Endothelial cell of umbilical vein (primary cell): ENCODE measurements at regions not wholly inside any gene's neighbourhood (a gene's known extent, or its start where the extent isn't known, plus 50 kb on each side); places are given as distances from the start of the nearest gene placed in this dataset.

Experiments used
- BruUV-seq: library from RNA; stranded (reverse); fragments of 400-500 nt; replicated peaks from 2 replicates; lab custom pipeline; 2021; lab: Mats Ljungman, UMichigan
- CTCF ChIA-PET: fragments of 300-600, 350-600 bp; sonication (Branson Sonifier 250); formaldehyde crosslinking; loops from one replicate; lab custom pipeline; 2021; ENCODE audit warnings: antibody characterized with exemption, inconsistent platforms; lab: Charles Lee
- POLR2A ChIA-PET: fragments of 300-600, 350-600 bp; sonication (Branson Sonifier 250); formaldehyde crosslinking; loops from one replicate; lab custom pipeline; 2021; ENCODE audit warnings: antibody characterized with exemption, inconsistent platforms; lab: Charles Lee
- DNase-seq: peaks from one replicate; pipeline ENCODE4 v3.0.0-alpha.2; 2011; ENCODE audit warnings: low read depth, low spot score
- FAIRE-seq: peaks from 2 replicates; lab custom pipeline; 2011; peaks lifted over from hg19 to GRCh38; lab: Jason Lieb, UNC
- H2AFZ ChIP-seq: 2 replicates; pipeline ENCODE4 v1.6.0; 2012; ENCODE audit warnings: low read depth, low read length, control low read depth, inconsistent platforms
- H3K27ac ChIP-seq: 2 replicates; pipeline ENCODE4 v1.5.1; 2011; ENCODE audit warnings: low read depth, mild to moderate bottlenecking, control low read depth, low read length, moderate library complexity; ENCODE audit not compliant: insufficient read depth
- H3K27me3 ChIP-seq, 2 experiments: 2 replicates each; pipeline versions ENCODE4 v1.6.0 to v1.6.1; 2011; ENCODE audit warnings: low read length in 2 of 2, mixed read lengths in 1 of 2; ENCODE audit not compliant: control insufficient read depth in 2 of 2, insufficient read depth in 2 of 2
- H3K36me3 ChIP-seq, 2 experiments: 2 replicates in 1 of 2; 3 replicates in 1 of 2; pipeline ENCODE4 v1.5.1; 2011; ENCODE audit warnings: low read length in 2 of 2, mild to moderate bottlenecking in 1 of 2, moderate library complexity in 1 of 2; ENCODE audit not compliant: control insufficient read depth in 2 of 2, insufficient read depth in 2 of 2; ENCODE audit errors: extremely low read depth in 1 of 2
- H3K4me1 ChIP-seq: 3 replicates; pipeline ENCODE4 v1.5.1; 2011; ENCODE audit warnings: mild to moderate bottlenecking, low read length; ENCODE audit not compliant: control insufficient read depth, insufficient read depth; ENCODE audit errors: extremely low read depth
- H3K4me2 ChIP-seq: 2 replicates; pipeline ENCODE4 v1.6.1; 2011; ENCODE audit warnings: low read length, control low read depth, mixed read lengths; ENCODE audit not compliant: insufficient read depth
- H3K4me3 ChIP-seq, 3 experiments: fragments of 200-600 bp in 1 of 3; sonication (generic), shearing (Covaris generic) in 1 of 3; replicated peaks in 1 of 3; 2 replicates each; pipeline ENCODE4 v1.5.1; 2011 to 2016; ENCODE audit warnings: control low read depth in 3 of 3, low read length in 3 of 3, mild to moderate bottlenecking in 2 of 3, inconsistent platforms in 1 of 3, low read depth in 1 of 3, moderate library complexity in 1 of 3; ENCODE audit not compliant: insufficient read depth in 1 of 3
- H3K79me2 ChIP-seq: 2 replicates; pipeline ENCODE4 v1.6.0; 2012; ENCODE audit warnings: low read length, inconsistent platforms; ENCODE audit not compliant: control insufficient read depth, insufficient read depth
- H3K9ac ChIP-seq: replicated peaks from 2 replicates; pipeline ENCODE3; 2011; ENCODE audit warnings: low read length, control low read depth; ENCODE audit not compliant: insufficient read depth; ENCODE audit errors: extremely low read depth
- H3K9me1 ChIP-seq: replicated peaks from 3 replicates; pipeline ENCODE4 v1.6.0; 2011; ENCODE audit warnings: mild to moderate bottlenecking, low read length; ENCODE audit not compliant: control insufficient read depth, insufficient read depth; ENCODE audit errors: extremely low read depth
- H3K9me3 ChIP-seq: replicated peaks from 2 replicates; pipeline ENCODE4 v1.5.1; 2012; ENCODE audit warnings: low read length, inconsistent platforms; ENCODE audit not compliant: control insufficient read depth, insufficient read depth
- H4K20me1 ChIP-seq: replicated peaks from 2 replicates; pipeline ENCODE3; 2011; ENCODE audit warnings: mild to moderate bottlenecking, low read length; ENCODE audit not compliant: control insufficient read depth, insufficient read depth; ENCODE audit errors: extremely low read depth
- EZH2 ChIP-seq: IDR thresholded peaks from 2 replicates; pipeline ENCODE4 v1.6.1; 2012; ENCODE audit warnings: borderline replicate concordance, low read depth, mild to moderate bottlenecking, moderate library complexity, low read length, inconsistent platforms; ENCODE audit not compliant: severe bottlenecking
- FOS ChIP-seq: IDR thresholded peaks from 2 replicates; pipeline ENCODE4 v1.6.1; 2011; ENCODE audit warnings: mild to moderate bottlenecking, low read length, moderate library complexity, borderline replicate concordance; ENCODE audit not compliant: insufficient read depth
- GATA2 ChIP-seq: IDR thresholded peaks from 2 replicates; pipeline ENCODE4 v1.7.0; 2011; ENCODE audit warnings: low read depth, mild to moderate bottlenecking, moderate library complexity, mixed read lengths, low read length; ENCODE audit not compliant: insufficient read length, insufficient read depth
- JUN ChIP-seq: IDR thresholded peaks from 2 replicates; pipeline ENCODE4 v1.6.1; 2011; ENCODE audit warnings: borderline replicate concordance, low read depth; ENCODE audit not compliant: insufficient read length, insufficient read depth
- MYC ChIP-seq: IDR thresholded peaks from one replicate; pipeline ENCODE4 v1.6.1; 2011; ENCODE audit warnings: mild to moderate bottlenecking, low read depth, low read length
- POLR2A ChIP-seq: IDR thresholded peaks from 2 replicates; pipeline ENCODE4 v1.6.1; 2012; ENCODE audit warnings: low read depth, mild to moderate bottlenecking, control low read depth, low read length
- POLR2AphosphoS5 ChIP-seq: IDR thresholded peaks from 2 replicates; pipeline ENCODE4 v1.6.1; 2012; ENCODE audit warnings: low read depth, mild to moderate bottlenecking, control low read depth, low read length, moderate library complexity; ENCODE audit not compliant: insufficient read depth
- dilution Hi-C: fragments of 300-500 bp; cut with MboI; formaldehyde crosslinking; loops from one replicate; pipeline ENCODE4 v1.15.0; 2019; ENCODE audit warnings: low sequenced_read_pairs; ENCODE audit not compliant: extremely low pct_ligation_motif_present
- intact Hi-C: fragments of 100-400 bp; cut with micrococcal nuclease; formaldehyde crosslinking; loops from one replicate; pipeline ENCODE4 v1.10.0; 2022
- TF ChIP-seq, protein P1 (sequence below): IDR thresholded peaks from 2 replicates; pipeline ENCODE4 v1.6.1; 2011; ENCODE audit not compliant: insufficient read depth, insufficient read length
- TF ChIP-seq, protein P2 (sequence below), 2 donors: IDR thresholded peaks; 1 replicate in 1 of 2; 2 replicates in 1 of 2; pipeline ENCODE4 v1.5.1; 2011; ENCODE audit warnings: low read length in 2 of 2, mild to moderate bottlenecking in 2 of 2, moderate library complexity in 2 of 2, control low read depth in 1 of 2, inconsistent platforms in 1 of 2, low read depth in 1 of 2; ENCODE audit not compliant: insufficient read depth in 1 of 2; ENCODE audit errors: extremely low read depth in 1 of 2

DNA sequence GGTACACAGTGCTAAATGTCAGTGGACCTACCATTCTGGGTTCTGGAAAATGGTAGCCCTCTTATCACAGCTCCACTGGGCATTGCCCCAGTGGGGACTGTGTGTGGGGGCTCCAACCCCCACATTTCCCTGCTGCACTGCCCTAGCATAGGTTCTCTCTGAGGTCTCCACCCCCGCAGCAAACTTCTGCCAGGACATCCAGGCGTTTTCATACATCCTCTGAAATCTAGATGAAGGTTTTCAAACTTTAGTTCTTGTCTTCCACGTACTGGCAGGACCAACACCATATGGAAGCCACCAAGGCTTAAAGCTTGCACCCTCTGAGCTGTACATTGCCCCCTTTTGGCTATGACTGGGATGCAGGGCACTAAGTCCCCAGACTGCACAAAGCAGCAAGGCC is 788.2 kb upstream of the ALCAM start:
- intact Hi-C loops: no loop called here

More for the DNA sequence above, 788.2 kb upstream of the ALCAM start:
- Histone ChIP-seq H3K9me1 (no peaks in the 10 kb centered on the region), H3K79me2 (no peaks in the 10 kb centered on the region), H3K36me3 (no peaks in the 10 kb centered on the region), H3K27ac (no peak overlapping the region), H3K9me3 (peaks cover 8% of the 10 kb centered on the region), H3K4me1 (no peaks in the 10 kb centered on the region), H4K20me1 (no peaks in the 10 kb centered on the region), H3K27me3 (no peaks in the 10 kb centered on the region), H3K9ac (no peak overlapping the region), H3K4me2 (no peak overlapping the region), H2AFZ (no peak overlapping the region), H3K4me3 (no peak overlapping the region)
- BruUV-seq: no TSS peak
- DNase-seq: no peak
- dilution Hi-C loops: no loop called here
- CTCF ChIA-PET: no interaction called here
- FAIRE-seq: no peak
- POLR2A ChIA-PET: no interaction called here
- TF ChIP-seq POLR2A: no peak
- TF ChIP-seq, protein P1, sequence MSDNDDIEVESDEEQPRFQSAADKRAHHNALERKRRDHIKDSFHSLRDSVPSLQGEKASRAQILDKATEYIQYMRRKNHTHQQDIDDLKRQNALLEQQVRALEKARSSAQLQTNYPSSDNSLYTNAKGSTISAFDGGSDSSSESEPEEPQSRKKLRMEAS: no peak
- no peak for TF ChIP-seq POLR2AphosphoS5
- TF ChIP-seq JUN: no peak
- no peak for TF ChIP-seq MYC
- no peak for TF ChIP-seq GATA2
- TF ChIP-seq FOS: no peak
- TF ChIP-seq EZH2: no peak
- TF ChIP-seq, protein P2, sequence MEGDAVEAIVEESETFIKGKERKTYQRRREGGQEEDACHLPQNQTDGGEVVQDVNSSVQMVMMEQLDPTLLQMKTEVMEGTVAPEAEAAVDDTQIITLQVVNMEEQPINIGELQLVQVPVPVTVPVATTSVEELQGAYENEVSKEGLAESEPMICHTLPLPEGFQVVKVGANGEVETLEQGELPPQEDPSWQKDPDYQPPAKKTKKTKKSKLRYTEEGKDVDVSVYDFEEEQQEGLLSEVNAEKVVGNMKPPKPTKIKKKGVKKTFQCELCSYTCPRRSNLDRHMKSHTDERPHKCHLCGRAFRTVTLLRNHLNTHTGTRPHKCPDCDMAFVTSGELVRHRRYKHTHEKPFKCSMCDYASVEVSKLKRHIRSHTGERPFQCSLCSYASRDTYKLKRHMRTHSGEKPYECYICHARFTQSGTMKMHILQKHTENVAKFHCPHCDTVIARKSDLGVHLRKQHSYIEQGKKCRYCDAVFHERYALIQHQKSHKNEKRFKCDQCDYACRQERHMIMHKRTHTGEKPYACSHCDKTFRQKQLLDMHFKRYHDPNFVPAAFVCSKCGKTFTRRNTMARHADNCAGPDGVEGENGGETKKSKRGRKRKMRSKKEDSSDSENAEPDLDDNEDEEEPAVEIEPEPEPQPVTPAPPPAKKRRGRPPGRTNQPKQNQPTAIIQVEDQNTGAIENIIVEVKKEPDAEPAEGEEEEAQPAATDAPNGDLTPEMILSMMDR (IDR thresholded peaks at IDR 0.05; ENCODE audit: extremely low read depth in 1 of 2, insufficient read depth in 1 of 2, low read depth in 1 of 2, low read length in 2 of 2): no peak
